GM19043 (cell line): ENCODE measurements at regions not wholly inside any gene's neighbourhood (a gene's known extent, or its start where the extent isn't known, plus 50 kb on each side); places are given as distances from the start of the nearest gene placed in this dataset.

Experiments
- ATAC-seq: cut with Tn5 transposase; IDR thresholded peaks from one replicate; pipeline ENCODE4 v1.9.1; 2021; ENCODE audit warnings: low read depth; ENCODE audit not compliant: unreplicated experiment

DNA sequence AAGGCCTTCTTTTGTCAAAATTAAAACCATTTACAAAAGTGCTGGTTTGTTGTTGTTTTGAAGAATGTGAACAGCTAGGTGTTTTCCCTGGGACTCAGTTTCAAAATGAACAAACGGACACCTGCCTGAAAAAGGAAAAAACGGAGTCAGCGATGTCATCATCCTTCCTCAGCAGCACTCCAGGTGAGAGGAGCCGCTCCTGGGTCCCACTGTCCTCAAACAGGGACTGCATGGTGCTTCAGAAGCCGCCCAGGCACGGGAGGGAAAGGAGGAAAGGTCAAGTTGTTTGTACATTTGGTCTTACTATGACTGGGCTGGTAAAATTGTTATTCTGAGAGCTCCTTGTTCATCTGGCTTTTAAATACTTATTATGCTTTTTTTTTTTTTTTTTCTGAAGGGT is 69.0 kb upstream of the ZSWIM6 start:
- no peak for ATAC-seq

- ATAC-seq: no peak
Measured at GRCh38 chr5:61263561-61264272, 68.3 kb upstream of the ZSWIM6 start.

DNA sequence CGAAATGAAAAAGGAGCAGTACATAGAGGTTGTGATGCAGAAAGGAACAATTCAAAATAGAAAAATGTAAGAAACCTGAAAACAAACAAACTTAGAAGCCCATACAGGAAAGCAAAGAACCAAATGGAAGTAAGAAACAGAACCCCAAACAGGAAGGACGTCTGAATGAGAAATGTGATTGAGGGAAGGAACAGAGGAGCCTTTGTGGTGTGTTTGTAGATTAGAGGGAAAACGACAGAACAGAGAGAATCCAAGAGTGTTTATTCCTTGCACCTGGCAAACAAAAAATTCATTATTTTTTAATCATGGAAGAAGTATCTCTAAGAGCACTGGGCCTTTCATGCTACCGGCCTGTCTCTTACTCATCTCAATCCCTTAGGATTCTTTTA is 67.8 kb upstream of the ZSWIM6 start:
- ATAC-seq: no peak

DNA sequence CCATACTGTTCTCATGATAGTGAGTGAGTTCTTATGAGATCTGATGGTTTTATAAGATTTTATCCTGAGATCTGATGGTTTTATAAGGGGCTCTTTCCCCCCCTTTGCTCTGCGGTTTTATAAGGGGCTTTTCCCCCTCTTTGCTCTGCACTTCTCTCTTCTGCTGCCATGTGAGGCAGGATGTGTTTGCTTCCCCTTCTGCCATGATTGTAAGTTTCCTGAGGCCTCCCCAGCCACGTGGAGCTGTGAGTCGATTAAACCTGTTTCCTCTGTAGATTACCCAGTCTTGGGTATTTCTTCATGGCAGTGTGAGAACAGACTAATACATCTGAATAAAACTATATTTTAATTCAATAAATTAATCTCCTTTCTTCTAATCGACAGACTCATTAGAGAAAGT is 64.9 kb upstream of the ZSWIM6 start:
- ATAC-seq: no peak

GRCh38 chr5:61268871-61269270 is 63.2 kb upstream of the ZSWIM6 start:
- ATAC-seq: no peak

GRCh38 chr5:61270510-61271165 is 61.4 kb upstream of the ZSWIM6 start:
- no peak for ATAC-seq

GRCh38 chr5:61272688-61273087 is 59.4 kb upstream of the ZSWIM6 start:
- no peak for ATAC-seq

DNA sequence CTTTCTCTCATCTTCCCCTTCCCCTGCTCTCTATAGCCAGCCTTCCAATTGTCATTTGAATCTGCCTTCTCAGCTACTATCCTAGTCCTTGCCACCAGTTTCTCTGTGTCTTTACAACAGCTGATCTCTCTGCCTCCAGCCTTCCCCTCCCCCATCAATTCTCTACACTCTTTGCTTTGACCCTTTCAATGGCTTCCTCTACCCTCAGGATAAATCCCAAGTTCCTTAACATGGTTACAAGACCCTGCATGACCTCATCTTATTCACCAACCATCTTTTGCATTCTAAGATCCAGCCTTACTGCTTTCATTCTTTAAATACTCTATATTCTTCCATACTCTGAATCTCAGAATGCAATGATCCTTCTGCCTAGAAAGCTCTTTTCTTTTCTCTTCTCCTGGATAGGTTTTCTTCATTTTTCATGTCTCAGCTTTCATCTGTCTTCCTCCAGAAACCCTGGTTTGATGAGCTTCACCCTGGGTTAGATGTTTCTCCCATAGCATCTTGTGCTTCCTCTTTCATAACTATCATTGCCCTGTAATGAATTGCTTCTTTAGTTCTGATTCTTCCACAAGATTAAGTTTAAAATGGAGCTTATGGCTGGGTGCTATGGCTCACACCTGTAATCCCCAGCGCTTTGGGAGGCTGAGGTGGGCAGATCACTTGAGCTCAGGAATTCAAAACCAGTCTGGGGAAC is 58.6 kb upstream of the ZSWIM6 start:
- ATAC-seq: no peak

- no peak for ATAC-seq
Measured at GRCh38 chr5:61274511-61274911, 57.5 kb upstream of the ZSWIM6 start.

- ATAC-seq: no peak
Measured at GRCh38 chr5:61275841-61276240, 56.2 kb upstream of the ZSWIM6 start.

- ATAC-seq: peak; percentile 32
Measured at GRCh38 chr5:61277190-61277589, 54.9 kb upstream of the ZSWIM6 start.

GRCh38 chr5:61277781-61278180 is 54.3 kb upstream of the ZSWIM6 start:
- no peak for ATAC-seq

- no peak for ATAC-seq
Measured at GRCh38 chr5:61279725-61280124, 52.3 kb upstream of the ZSWIM6 start.

DNA sequence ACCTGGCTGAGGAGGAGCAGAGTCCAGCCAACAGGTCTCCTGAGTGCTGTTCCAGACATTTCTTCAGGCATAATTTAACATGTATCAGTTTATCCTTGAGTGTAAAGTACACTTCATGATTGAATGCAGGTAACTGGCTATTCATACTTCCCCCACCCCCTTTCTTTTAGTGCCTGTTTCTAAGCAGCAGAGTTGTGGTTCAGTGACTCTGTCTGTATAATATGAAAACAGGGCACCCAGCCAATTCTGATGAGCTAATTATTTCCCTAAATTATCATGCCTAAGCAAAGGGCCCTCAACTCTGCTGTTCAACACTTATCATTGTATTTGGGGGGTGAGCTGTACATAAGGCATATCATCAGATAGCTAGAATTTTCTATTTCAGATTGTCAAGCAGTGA is 51.9 kb upstream of the ZSWIM6 start:
- ATAC-seq: peak; percentile 40

- ATAC-seq: no peak
Measured at GRCh38 chr5:61280761-61281427, 51.2 kb upstream of the ZSWIM6 start.

DNA sequence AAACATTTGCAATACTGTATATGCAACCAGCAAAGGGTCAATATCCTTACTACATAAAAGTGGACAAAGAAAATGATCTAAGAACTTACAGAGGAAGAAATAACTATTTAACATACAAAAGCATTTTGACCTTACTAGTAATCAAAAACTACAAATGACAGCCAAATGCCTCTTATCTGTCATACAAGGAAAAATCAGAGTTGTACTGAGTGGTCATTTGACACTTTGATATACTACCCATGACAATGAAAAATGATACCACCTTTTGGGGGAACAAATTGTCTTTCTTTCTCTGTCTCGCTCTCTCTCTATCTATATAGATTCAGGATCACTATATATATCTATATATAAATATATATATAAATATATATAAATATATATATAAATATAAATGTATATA is 50.4 kb upstream of the ZSWIM6 start:
- ATAC-seq: no peak
